H9 (cell line): ENCODE measurements at regions not wholly inside any gene's neighbourhood (a gene's known extent, or its start where the extent isn't known, plus 50 kb on each side); places are given as distances from the start of the nearest gene placed in this dataset.

Source experiments
- DNase-seq: peaks from one replicate; pipeline ENCODE4 v3.0.0-alpha.2; 2017
- H2AFZ ChIP-seq: one replicate; pipeline ENCODE4 v1.6.1; 2013; ENCODE audit warnings: mild to moderate bottlenecking, low read length, control low read depth, moderate library complexity
- H2AK5ac ChIP-seq: 2 replicates; pipeline ENCODE4 v1.6.1; 2013; ENCODE audit warnings: low read length, control low read depth, mixed read lengths; ENCODE audit not compliant: insufficient read length
- H2BK120ac ChIP-seq: one replicate; pipeline ENCODE4 v1.6.1; 2013; ENCODE audit warnings: low read depth, mild to moderate bottlenecking, low read length, control low read depth, inconsistent platforms; ENCODE audit not compliant: poor library complexity, severe bottlenecking
- H2BK12ac ChIP-seq: 2 replicates; pipeline ENCODE4 v1.6.1; 2013; ENCODE audit warnings: low read length, control low read depth, mixed read lengths, low read depth; ENCODE audit not compliant: insufficient read length
- H2BK15ac ChIP-seq: 2 replicates; pipeline ENCODE4 v1.6.1; 2013; ENCODE audit warnings: low read depth, low read length, control low read depth
- H2BK20ac ChIP-seq: one replicate; pipeline ENCODE4 v1.6.1; 2013; ENCODE audit warnings: low read depth, mild to moderate bottlenecking, low read length, control low read depth, inconsistent platforms; ENCODE audit not compliant: poor library complexity, severe bottlenecking
- H2BK5ac ChIP-seq: 2 replicates; pipeline ENCODE4 v1.6.1; 2013; ENCODE audit warnings: low read length, control low read depth, mixed read lengths; ENCODE audit not compliant: insufficient read length
- H3K14ac ChIP-seq: 2 replicates; pipeline ENCODE4 v1.6.1; 2013; ENCODE audit warnings: low read length, control low read depth; ENCODE audit not compliant: insufficient read depth
- H3K18ac ChIP-seq: 2 replicates; pipeline ENCODE4 v1.6.1; 2013; ENCODE audit warnings: low read depth, mild to moderate bottlenecking, mixed read lengths, low read length, control low read depth; ENCODE audit not compliant: insufficient read length
- H3K23ac ChIP-seq: 2 replicates; pipeline ENCODE4 v1.6.1; 2013; ENCODE audit warnings: low read length, control low read depth, mixed read lengths, low read depth; ENCODE audit not compliant: insufficient read length
- H3K23me2 ChIP-seq: 2 replicates; pipeline ENCODE4 v1.6.1; 2013; ENCODE audit warnings: low read depth, mild to moderate bottlenecking, mixed read lengths, low read length, control low read depth; ENCODE audit not compliant: insufficient read length, poor library complexity, severe bottlenecking
- H3K27ac ChIP-seq: 2 replicates; pipeline ENCODE4 v1.5.1; 2013; ENCODE audit warnings: low read length, control low read depth, mixed read lengths, low read depth; ENCODE audit not compliant: insufficient read length
- H3K27me3 ChIP-seq: 2 replicates; pipeline ENCODE4 v1.6.1; 2013; ENCODE audit warnings: low read length, control low read depth, inconsistent platforms; ENCODE audit not compliant: insufficient read depth
- H3K4ac ChIP-seq: 2 replicates; pipeline ENCODE4 v1.6.1; 2013; ENCODE audit warnings: low read depth, mild to moderate bottlenecking, control low read depth, inconsistent platforms, low read length, moderate library complexity
- H3K4me1 ChIP-seq: 2 replicates; pipeline ENCODE4 v1.6.1; 2013; ENCODE audit warnings: low read length, control low read depth, inconsistent platforms; ENCODE audit not compliant: insufficient read depth
- H3K4me2 ChIP-seq: 2 replicates; pipeline ENCODE4 v1.6.1; 2013; ENCODE audit warnings: low read length, control low read depth, mixed read lengths; ENCODE audit not compliant: insufficient read length, insufficient read depth
- H3K56ac ChIP-seq: 2 replicates; pipeline ENCODE4 v1.6.1; 2013; ENCODE audit warnings: low read depth, mild to moderate bottlenecking, mixed read lengths, low read length, control low read depth; ENCODE audit not compliant: insufficient read length
- H3K79me1 ChIP-seq: 2 replicates; pipeline ENCODE4 v1.6.1; 2013; ENCODE audit warnings: low read depth, mild to moderate bottlenecking, moderate library complexity, low read length, control low read depth, inconsistent platforms; ENCODE audit not compliant: insufficient read depth, poor library complexity, severe bottlenecking
- H3K79me2 ChIP-seq: 2 replicates; pipeline ENCODE4 v1.6.1; 2013; ENCODE audit warnings: low read length, control low read depth, inconsistent platforms; ENCODE audit not compliant: insufficient read depth
- H3K9ac ChIP-seq: 2 replicates; pipeline ENCODE4 v1.6.1; 2013; ENCODE audit warnings: low read length, control low read depth, mixed read lengths; ENCODE audit not compliant: insufficient read length; ENCODE audit errors: extremely low read depth
- H3K9me3 ChIP-seq: one replicate; pipeline ENCODE4 v1.6.1; 2013; ENCODE audit warnings: low read depth, low read length, inconsistent platforms; ENCODE audit not compliant: control insufficient read depth
- H3T11ph ChIP-seq: one replicate; pipeline ENCODE4 v1.6.1; 2013; ENCODE audit warnings: mild to moderate bottlenecking, low read length, control low read depth, inconsistent platforms
- H4K20me1 ChIP-seq: one replicate; pipeline ENCODE4 v1.6.1; 2013; ENCODE audit not compliant: control insufficient read depth, insufficient read length, insufficient read depth
- H4K5ac ChIP-seq: 2 replicates; pipeline ENCODE4 v1.6.1; 2013; ENCODE audit warnings: low read depth, mild to moderate bottlenecking, mixed read lengths, low read length, control low read depth; ENCODE audit not compliant: insufficient read length
- H4K8ac ChIP-seq: replicated peaks from 2 replicates; pipeline ENCODE4 v1.6.1; 2013; ENCODE audit warnings: low read length, control low read depth, mixed read lengths, low read depth; ENCODE audit not compliant: insufficient read length
- H4K91ac ChIP-seq: 2 replicates; pipeline ENCODE4 v1.6.1; 2013; ENCODE audit warnings: low read depth, mild to moderate bottlenecking, moderate library complexity, mixed read lengths, low read length, control low read depth; ENCODE audit not compliant: insufficient read length
- H3K27ac Mint-ChIP-seq, 3 experiments: 2 replicates in 2 of 3; 3 replicates in 1 of 3; pipeline ENCODE4 v1.8.0; 2020 to 2021; ENCODE audit warnings: mixed read lengths in 3 of 3, mild to moderate bottlenecking in 1 of 3, moderate library complexity in 1 of 3
- H3K27me3 Mint-ChIP-seq: 2 replicates; pipeline ENCODE4 v1.8.0; 2021; ENCODE audit warnings: low read depth, mild to moderate bottlenecking, moderate library complexity, mixed read lengths
- H3K36me3 Mint-ChIP-seq, 3 experiments: 2 replicates in 2 of 3; 3 replicates in 1 of 3; pipeline ENCODE4 v1.8.0; 2020 to 2021; ENCODE audit warnings: low read depth in 3 of 3, mixed read lengths in 3 of 3; ENCODE audit not compliant: insufficient read depth in 1 of 3
- H3K4me1 Mint-ChIP-seq, 2 experiments: 2 replicates each; pipeline ENCODE4 v1.8.0; 2020; ENCODE audit warnings: mixed read lengths in 2 of 2
- H3K4me3 Mint-ChIP-seq, 2 experiments: 2 replicates in 1 of 2; 3 replicates in 1 of 2; pipeline ENCODE4 v1.8.0; 2020 to 2021; ENCODE audit warnings: mild to moderate bottlenecking in 2 of 2, mixed read lengths in 2 of 2, moderate library complexity in 1 of 2
- H3K9me3 Mint-ChIP-seq, 2 experiments: 2 replicates in 1 of 2; 3 replicates in 1 of 2; pipeline ENCODE4 v1.8.0; 2020; ENCODE audit warnings: mild to moderate bottlenecking in 2 of 2, mixed read lengths in 2 of 2, moderate library complexity in 1 of 2
- CTCF ChIP-seq: fragments of 200-600 bp; sonication (generic); conservative IDR thresholded peaks from 3 replicates; pipeline ENCODE4 v1.8.0; 2021; ENCODE audit warnings: antibody characterized with exemption, mild to moderate bottlenecking
- WGBS: extraction: QIAGEN DNeasy Blood & Tissue Kit; methylation state at CpG from one replicate; pipeline ENCODE4 v1.1.7; 2013; ENCODE audit warnings: missing lambda C conversion rate, low lambda C conversion rate, mixed read lengths; ENCODE audit not compliant: insufficient read length; ENCODE audit errors: extremely low coverage; 5-methylcytosine and 5-hydroxymethylcytosine counted together

GRCh38 chr2:20563251-20563650 lies 87.6 kb downstream of the HS1BP3 start:
- peaks cover 0 to 3% of the 10 kb centered on the region in 2 experiments; a peak in 2 of 5 replicates for H3K9me3 Mint-ChIP-seq
- Histone ChIP-seq H3K27ac (no peak overlapping the region), H2BK12ac (no peak overlapping the region)

More at GRCh38 chr2:20563251-20563650, 87.6 kb downstream of the HS1BP3 start:
- Histone ChIP-seq H3K4ac (no peak overlapping the region), H3K23ac (no peak overlapping the region), H2BK5ac (no peak overlapping the region), H2BK15ac (no peak overlapping the region), H3K4me2 (no peak overlapping the region), H3K79me1 (no peaks in the 10 kb centered on the region), H3K4me1 (peaks cover 6% of the 10 kb centered on the region), H4K20me1 (no peaks in the 10 kb centered on the region), H3T11ph (no peak overlapping the region), H3K18ac (no peak overlapping the region), H3K79me2 (no peaks in the 10 kb centered on the region), H4K91ac (no peak overlapping the region), H3K23me2 (no peaks in the 10 kb centered on the region), H3K9ac (no peak overlapping the region), H2BK120ac (no peak overlapping the region), H3K56ac (no peak overlapping the region), H4K8ac (no peak overlapping the region), H2AK5ac (no peak overlapping the region), H2AFZ (no peak overlapping the region), H3K14ac (no peak overlapping the region), H4K5ac (no peak overlapping the region), H3K27me3 (no peaks in the 10 kb centered on the region; the same call in 1 of the 2 replicates), H2BK20ac (no peak overlapping the region), H3K9me3 (no peaks in the 10 kb centered on the region)
- WGBS, result no CpG with 5 or more reads among the region's 3 CpGs
- no peak for TF ChIP-seq CTCF
- Mint-ChIP-seq H3K27ac (no peak overlapping the region), H3K27me3 (peaks cover 13% of the 10 kb centered on the region), H3K4me1 (peaks cover 41 to 42% of the 10 kb centered on the region in 2 experiments), H3K36me3 (0 out of 7 replicates have a peak, but pooled peaks cover 0 to 3% (median 0%) of the 10 kb centered on the region in 3 experiments), H3K4me3 (no peak overlapping the region)
- DNase-seq, result no peak
